Neural progenitor cell (in vitro differentiated cells): ENCODE measurements at regions not wholly inside any gene's neighbourhood (a gene's known extent, or its start where the extent isn't known, plus 50 kb on each side); places are given as distances from the start of the nearest gene placed in this dataset.

Experiments used
- DNase-seq: peaks from one replicate; pipeline ENCODE4 v3.0.0-alpha.2; 2016; ENCODE audit warnings: low spot score
- H2AFZ ChIP-seq: fragments of 200-600 bp; sonication (generic); replicated peaks from 2 replicates; pipeline ENCODE4 v1.6.1; 2016; ENCODE audit warnings: antibody characterized with exemption
- H3F3A ChIP-seq: fragments of 200-600 bp; sonication (generic); 2 replicates; pipeline ENCODE4 v1.6.1; 2016; ENCODE audit warnings: antibody characterized with exemption, low read depth
- H3K27ac ChIP-seq: fragments of 200-600 bp; sonication (generic); 2 replicates; pipeline ENCODE4 v1.5.1; 2016; ENCODE audit warnings: mild to moderate bottlenecking
- H3K27me3 ChIP-seq: fragments of 200-600 bp; sonication (generic); 2 replicates; pipeline ENCODE4 v1.6.1; 2016; ENCODE audit warnings: mild to moderate bottlenecking, moderate library complexity
- H3K36me3 ChIP-seq: fragments of 200-600 bp; sonication (generic); 2 replicates; pipeline ENCODE4 v1.5.1; 2016
- H3K4me1 ChIP-seq: fragments of 200-600 bp; sonication (generic); 2 replicates; pipeline ENCODE4 v1.6.1; 2016; ENCODE audit warnings: mixed run types
- H3K4me2 ChIP-seq: fragments of 200-600 bp; sonication (generic); 2 replicates; pipeline ENCODE4 v1.6.1; 2016
- H3K4me3 ChIP-seq: fragments of 200-600 bp; sonication (generic); 2 replicates; pipeline ENCODE4 v1.5.1; 2016
- H3K79me2 ChIP-seq: fragments of 200-600 bp; sonication (generic); 2 replicates; pipeline ENCODE4 v1.6.1; 2016; ENCODE audit warnings: low read depth
- H3K9ac ChIP-seq: fragments of 200-600 bp; sonication (generic); 2 replicates; pipeline ENCODE4 v1.6.1; 2016
- H3K9me3 ChIP-seq: fragments of 200-600 bp; sonication (generic); 2 replicates; pipeline ENCODE4 v1.5.1; 2016; ENCODE audit warnings: low read depth
- H4K20me1 ChIP-seq: fragments of 200-600 bp; sonication (generic); 2 replicates; pipeline ENCODE4 v1.6.1; 2016; ENCODE audit warnings: low read depth
- H3K27ac Mint-ChIP-seq: 3 replicates; pipeline ENCODE4 v1.8.0; 2021; ENCODE audit warnings: mixed read lengths
- H3K27me3 Mint-ChIP-seq: 2 replicates; pipeline ENCODE4 v1.8.0; 2022; ENCODE audit warnings: low read depth, mild to moderate bottlenecking, inconsistent platforms, moderate library complexity, mixed read lengths; ENCODE audit not compliant: insufficient read depth
- H3K36me3 Mint-ChIP-seq: 3 replicates; pipeline ENCODE4 v1.8.0; 2021; ENCODE audit warnings: mixed read lengths
- H3K4me1 Mint-ChIP-seq: 3 replicates; pipeline ENCODE4 v1.8.0; 2021; ENCODE audit warnings: mixed read lengths
- H3K4me3 Mint-ChIP-seq: 3 replicates; pipeline ENCODE4 v1.8.0; 2021; ENCODE audit warnings: mild to moderate bottlenecking, moderate library complexity, mixed read lengths
- H3K9me3 Mint-ChIP-seq: 3 replicates; pipeline ENCODE4 v1.8.0; 2020; ENCODE audit warnings: mixed read lengths
- EZH2 ChIP-seq: fragments of 200-600 bp; sonication (generic); IDR thresholded peaks from 2 replicates; pipeline ENCODE4 v1.6.1; 2017; ENCODE audit warnings: antibody characterized with exemption, mild to moderate bottlenecking, moderate library complexity
- EZH2phosphoT487 ChIP-seq: fragments of 200-600 bp; sonication (generic); IDR thresholded peaks from 2 replicates; pipeline ENCODE4 v1.6.1; 2017; ENCODE audit warnings: antibody characterized with exemption
- TF ChIP-seq, protein P1 (sequence below): fragments of 200-600 bp; sonication (generic); IDR thresholded peaks from 2 replicates; pipeline ENCODE4 v1.5.1; 2017; ENCODE audit warnings: antibody characterized with exemption, mild to moderate bottlenecking

DNA sequence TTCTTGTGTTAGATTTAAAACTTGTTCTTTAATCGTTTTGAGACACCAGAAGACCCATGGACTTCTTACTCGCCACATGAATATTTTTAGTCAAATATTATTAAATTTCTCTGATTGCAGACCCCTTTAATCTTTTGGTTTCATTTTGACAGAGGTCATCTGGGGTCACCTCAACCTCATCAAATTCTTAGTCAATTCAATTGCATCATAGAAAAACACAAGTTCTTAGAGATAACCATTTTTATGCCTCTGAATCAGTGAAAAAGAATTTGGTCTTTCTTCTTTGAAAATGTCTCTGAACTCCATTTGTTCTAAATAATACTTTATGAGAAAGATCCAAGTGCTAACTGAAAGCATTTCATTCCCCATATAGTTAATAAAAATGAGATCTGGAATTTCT, 55.2 kb upstream of the CBLN4 start:
- TF ChIP-seq EZH2phosphoT487 (no peak), EZH2 (no peak)
- TF ChIP-seq, protein P1, sequence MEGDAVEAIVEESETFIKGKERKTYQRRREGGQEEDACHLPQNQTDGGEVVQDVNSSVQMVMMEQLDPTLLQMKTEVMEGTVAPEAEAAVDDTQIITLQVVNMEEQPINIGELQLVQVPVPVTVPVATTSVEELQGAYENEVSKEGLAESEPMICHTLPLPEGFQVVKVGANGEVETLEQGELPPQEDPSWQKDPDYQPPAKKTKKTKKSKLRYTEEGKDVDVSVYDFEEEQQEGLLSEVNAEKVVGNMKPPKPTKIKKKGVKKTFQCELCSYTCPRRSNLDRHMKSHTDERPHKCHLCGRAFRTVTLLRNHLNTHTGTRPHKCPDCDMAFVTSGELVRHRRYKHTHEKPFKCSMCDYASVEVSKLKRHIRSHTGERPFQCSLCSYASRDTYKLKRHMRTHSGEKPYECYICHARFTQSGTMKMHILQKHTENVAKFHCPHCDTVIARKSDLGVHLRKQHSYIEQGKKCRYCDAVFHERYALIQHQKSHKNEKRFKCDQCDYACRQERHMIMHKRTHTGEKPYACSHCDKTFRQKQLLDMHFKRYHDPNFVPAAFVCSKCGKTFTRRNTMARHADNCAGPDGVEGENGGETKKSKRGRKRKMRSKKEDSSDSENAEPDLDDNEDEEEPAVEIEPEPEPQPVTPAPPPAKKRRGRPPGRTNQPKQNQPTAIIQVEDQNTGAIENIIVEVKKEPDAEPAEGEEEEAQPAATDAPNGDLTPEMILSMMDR: no peak
- H3F3A ChIP-seq: no peaks in the 10 kb centered on the region
- no peak overlapping the region for H3K4me3 Mint-ChIP-seq
- H3K9me3 Mint-ChIP-seq: peaks cover 12% of the 10 kb centered on the region
- no peak overlapping the region for H2AFZ ChIP-seq
- no peak overlapping the region for H3K4me2 ChIP-seq
- no peaks in the 10 kb centered on the region for H3K79me2 ChIP-seq
- no peaks in the 10 kb centered on the region for H4K20me1 ChIP-seq
- H3K27me3 Mint-ChIP-seq: peaks cover 5% of the 10 kb centered on the region
- no peak for DNase-seq
- peaks cover 2% of the 10 kb centered on the region for H3K36me3 ChIP-seq
- no peaks in the 10 kb centered on the region for H3K27me3 ChIP-seq
- H3K4me1 ChIP-seq: no peaks in the 10 kb centered on the region
- no peaks in the 10 kb centered on the region for H3K4me1 Mint-ChIP-seq
- H3K9ac ChIP-seq: no peak overlapping the region
- H3K4me3 ChIP-seq: no peak overlapping the region
- peaks cover 34% of the 10 kb centered on the region for H3K9me3 ChIP-seq
- H3K27ac ChIP-seq: no peak overlapping the region
- no peak overlapping the region for H3K27ac Mint-ChIP-seq
- H3K36me3 Mint-ChIP-seq: no peaks in the 10 kb centered on the region

DNA sequence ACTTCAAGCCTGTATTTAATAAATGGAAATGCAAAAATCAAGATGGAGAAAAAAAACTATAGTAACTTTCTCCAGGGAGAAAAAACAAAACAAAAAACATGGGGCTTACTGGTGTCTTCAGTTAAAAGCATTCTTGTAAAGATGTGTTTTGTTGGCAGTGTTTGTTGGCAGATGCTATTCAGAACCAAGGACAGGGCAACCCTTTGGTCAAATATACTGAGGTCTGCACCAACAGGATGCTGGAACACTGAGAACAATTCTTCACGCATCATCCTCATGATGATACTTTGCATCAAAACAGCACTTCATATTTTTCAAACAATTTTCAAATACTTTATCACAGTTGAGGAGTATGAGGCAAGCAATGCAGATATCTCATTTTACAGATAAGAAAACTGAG, 63.7 kb upstream of the CBLN4 start:
- H3K36me3 ChIP-seq: peaks cover 4% of the 10 kb centered on the region
- Mint-ChIP-seq H3K27ac (no peak overlapping the region), H3K27me3 (no peaks in the 10 kb centered on the region), H3K9me3 (peaks cover 4% of the 10 kb centered on the region), H3K4me1 (no peaks in the 10 kb centered on the region), H3K4me3 (no peak overlapping the region), H3K36me3 (no peaks in the 10 kb centered on the region)
- H3K4me3 ChIP-seq: no peak overlapping the region
- H3K27me3 ChIP-seq: no peaks in the 10 kb centered on the region
- H3K27ac ChIP-seq: no peak overlapping the region
- no peaks in the 10 kb centered on the region for H3K79me2 ChIP-seq
- TF ChIP-seq, protein P1: no peak
- TF ChIP-seq EZH2phosphoT487 (no peak), EZH2 (no peak)
- no peaks in the 10 kb centered on the region for H3K4me1 ChIP-seq
- DNase-seq: no peak
- H3K9me3 ChIP-seq: peaks cover 56% of the 10 kb centered on the region
- no peaks in the 10 kb centered on the region for H3F3A ChIP-seq
- H3K4me2 ChIP-seq: no peak overlapping the region
- H4K20me1 ChIP-seq: no peaks in the 10 kb centered on the region
- H2AFZ ChIP-seq: no peak overlapping the region
- H3K9ac ChIP-seq: no peak overlapping the region

DNA sequence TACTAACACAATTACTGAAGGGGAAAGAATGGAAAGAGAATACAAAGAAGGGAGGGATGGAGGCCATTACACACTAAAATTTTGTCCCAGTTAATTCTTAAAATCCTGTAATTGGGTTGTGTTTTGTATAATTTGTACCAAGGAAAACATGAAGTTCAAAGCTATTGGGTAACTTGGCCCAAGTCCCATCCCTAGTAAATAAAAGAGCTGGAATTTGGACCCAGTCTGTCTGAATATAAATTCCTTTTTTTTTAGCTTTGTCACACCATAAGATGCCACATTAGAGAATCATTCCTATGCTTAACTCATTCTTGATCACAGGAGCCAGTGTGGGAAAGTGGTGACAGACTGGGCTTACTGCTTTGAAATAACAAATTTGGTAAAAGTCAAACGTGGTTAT, 66.8 kb upstream of the CBLN4 start:
- H3K4me2 ChIP-seq: no peak overlapping the region
- H3K27me3 ChIP-seq: no peaks in the 10 kb centered on the region
- Mint-ChIP-seq H3K9me3 (peaks cover 18% of the 10 kb centered on the region), H3K36me3 (no peaks in the 10 kb centered on the region), H3K27ac (no peak overlapping the region), H3K27me3 (no peaks in the 10 kb centered on the region), H3K4me3 (no peak overlapping the region), H3K4me1 (no peaks in the 10 kb centered on the region)
- TF ChIP-seq EZH2phosphoT487: no peak
- TF ChIP-seq EZH2: no peak
- TF ChIP-seq, protein P1: no peak
- DNase-seq: no peak
- no peak overlapping the region for H3K27ac ChIP-seq
- H3K9ac ChIP-seq: no peak overlapping the region
- H3K79me2 ChIP-seq: no peaks in the 10 kb centered on the region
- H3K4me1 ChIP-seq: no peaks in the 10 kb centered on the region
- no peaks in the 10 kb centered on the region for H3F3A ChIP-seq
- no peaks in the 10 kb centered on the region for H3K36me3 ChIP-seq
- H2AFZ ChIP-seq: no peak overlapping the region
- H4K20me1 ChIP-seq: no peaks in the 10 kb centered on the region
- H3K4me3 ChIP-seq: no peak overlapping the region
- peaks cover 46% of the 10 kb centered on the region for H3K9me3 ChIP-seq

DNA sequence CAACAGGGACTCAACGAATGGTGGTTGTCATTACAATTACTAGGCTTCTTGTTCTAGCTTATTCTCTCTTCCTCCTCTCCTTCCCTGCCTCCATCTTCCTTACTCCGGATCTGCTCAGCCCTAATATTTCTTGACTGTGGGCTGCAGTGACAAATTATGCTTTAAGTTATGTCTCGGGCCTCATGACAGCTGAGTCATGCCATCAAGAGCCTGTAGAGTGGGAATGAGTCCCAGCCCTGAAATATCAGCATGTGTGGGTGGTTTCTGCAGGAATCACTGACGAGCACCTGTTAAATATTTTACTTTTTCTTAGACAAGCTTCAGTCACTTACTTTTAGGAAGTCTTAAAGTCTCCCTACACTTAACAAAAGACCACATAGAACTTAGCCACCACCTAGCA, 83.1 kb upstream of the CBLN4 start:
- Histone ChIP-seq H3K4me3 (no peak overlapping the region), H3K27ac (no peak overlapping the region), H2AFZ (no peak overlapping the region), H3F3A (no peaks in the 10 kb centered on the region), H4K20me1 (no peaks in the 10 kb centered on the region), H3K9ac (no peak overlapping the region), H3K4me2 (no peak overlapping the region), H3K4me1 (no peaks in the 10 kb centered on the region), H3K27me3 (no peaks in the 10 kb centered on the region), H3K36me3 (no peaks in the 10 kb centered on the region), H3K9me3 (peaks cover 20% of the 10 kb centered on the region), H3K79me2 (no peaks in the 10 kb centered on the region)
- TF ChIP-seq EZH2 (no peak), EZH2phosphoT487 (no peak)
- TF ChIP-seq, protein P1: no peak
- Mint-ChIP-seq H3K36me3 (no peaks in the 10 kb centered on the region), H3K4me1 (no peaks in the 10 kb centered on the region), H3K27ac (no peak overlapping the region), H3K4me3 (no peak overlapping the region), H3K27me3 (no peaks in the 10 kb centered on the region), H3K9me3 (peaks cover 6% of the 10 kb centered on the region)
- DNase-seq: no peak
